Fibroblast of skin of left biceps (primary cell): ENCODE measurements at regions not wholly inside any gene's neighbourhood (a gene's known extent, or its start where the extent isn't known, plus 50 kb on each side); places are given as distances from the start of the nearest gene placed in this dataset.
"Not testable (repeated sequence)": the region's sequence is repeated elsewhere in the genome, so short reads cannot be mapped to it uniquely, and the experiment has no call there.

Experiments
- DNase-seq, 2 experiments: peaks; one replicate each; pipeline ENCODE4 v3.0.0-alpha.2; 2013; ENCODE audit warnings: low read depth in 2 of 2

DNA sequence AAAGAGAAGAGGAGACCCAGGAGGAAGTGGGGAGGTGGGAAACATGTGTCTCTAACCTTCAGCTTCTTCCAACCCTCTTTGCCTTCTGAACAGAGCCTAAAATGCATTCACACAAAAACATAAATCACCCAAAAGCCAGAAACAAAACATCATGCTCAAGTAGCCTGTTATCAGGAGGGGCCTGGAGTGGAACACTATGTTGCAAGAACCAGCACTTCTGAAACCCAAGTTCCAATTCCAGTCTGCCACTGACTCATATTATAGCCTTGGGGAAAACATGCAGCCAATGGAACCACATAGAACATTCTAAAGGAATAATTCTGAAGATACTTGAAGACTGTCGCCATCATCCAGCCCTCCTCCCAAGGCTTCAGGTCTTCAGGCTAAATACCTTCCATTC, 169.8 kb upstream of the PLXNC1 start:
- DNase-seq: peak in 1 of 2 experiments; percentile 32

DNA sequence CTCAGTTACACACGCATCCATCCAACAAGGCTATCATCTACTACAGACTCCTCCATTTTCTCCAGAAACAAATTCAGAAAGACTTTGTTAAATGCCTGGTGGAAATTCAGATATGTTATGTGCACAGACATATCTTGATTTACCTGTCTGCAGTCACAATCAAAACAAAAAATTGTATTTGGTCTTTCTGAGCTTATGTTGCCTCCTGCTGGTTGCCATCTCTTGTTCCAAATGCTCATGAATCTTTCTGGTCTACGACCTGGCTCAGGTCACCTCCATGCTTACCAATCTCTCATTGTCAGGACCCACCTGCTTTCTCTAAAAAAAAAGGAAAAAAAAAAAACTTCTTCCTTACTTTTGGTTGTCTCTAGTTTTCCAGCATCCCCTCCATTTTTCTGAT, 169.2 kb upstream of the PLXNC1 start:
- no peak for DNase-seq

GRCh38 chr12:93980711-93981110, 167.7 kb upstream of the PLXNC1 start:
- DNase-seq: no peak

- no peak for DNase-seq
Measured at GRCh38 chr12:93981411-93981810, 167.0 kb upstream of the PLXNC1 start.

DNA sequence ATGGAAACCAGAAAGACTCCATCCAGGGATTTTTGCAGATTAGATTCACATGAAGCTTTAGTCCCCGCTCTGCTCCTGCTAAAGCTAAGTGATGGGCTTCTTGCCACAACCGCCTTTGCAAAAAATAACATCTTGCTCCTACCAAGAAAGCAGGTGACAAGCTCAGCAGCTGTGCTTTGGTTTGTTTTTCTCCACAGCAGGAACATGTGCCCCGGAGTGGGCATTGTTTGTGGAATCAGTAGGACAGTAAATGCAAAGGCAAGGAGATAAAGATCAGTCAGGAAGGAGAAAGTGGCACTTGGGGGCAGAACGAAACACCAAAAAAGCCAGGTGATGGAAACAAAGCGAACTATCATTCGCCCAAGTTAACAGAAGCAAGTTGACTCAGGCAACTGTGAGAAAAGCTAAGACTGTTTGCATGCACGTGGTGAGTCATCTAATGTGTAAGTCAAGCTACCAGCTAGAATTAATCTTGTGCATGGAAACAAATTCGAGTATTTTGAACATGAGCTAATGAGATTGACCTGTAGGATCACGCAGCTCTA, 165.5 kb upstream of the PLXNC1 start:
- DNase-seq: no peak

DNA sequence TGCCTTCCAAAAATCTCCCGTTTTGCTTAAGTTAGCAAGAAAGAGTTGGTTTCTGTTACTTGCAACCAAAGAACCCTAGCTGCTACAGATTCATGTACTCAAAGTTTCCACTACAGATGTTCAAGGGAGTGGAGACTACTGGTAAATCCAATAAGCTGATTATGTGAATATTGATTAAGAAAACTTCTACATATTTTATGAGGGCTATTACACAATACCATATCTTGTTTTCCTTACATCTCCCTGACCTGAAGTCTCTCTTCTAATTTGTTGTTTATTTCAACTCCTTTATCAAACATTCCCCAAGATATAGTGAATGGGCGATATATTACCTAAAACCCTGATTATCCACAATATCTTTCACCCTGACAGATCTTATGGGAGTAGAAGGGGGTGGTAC, 164.4 kb upstream of the PLXNC1 start:
- no peak for DNase-seq

DNA sequence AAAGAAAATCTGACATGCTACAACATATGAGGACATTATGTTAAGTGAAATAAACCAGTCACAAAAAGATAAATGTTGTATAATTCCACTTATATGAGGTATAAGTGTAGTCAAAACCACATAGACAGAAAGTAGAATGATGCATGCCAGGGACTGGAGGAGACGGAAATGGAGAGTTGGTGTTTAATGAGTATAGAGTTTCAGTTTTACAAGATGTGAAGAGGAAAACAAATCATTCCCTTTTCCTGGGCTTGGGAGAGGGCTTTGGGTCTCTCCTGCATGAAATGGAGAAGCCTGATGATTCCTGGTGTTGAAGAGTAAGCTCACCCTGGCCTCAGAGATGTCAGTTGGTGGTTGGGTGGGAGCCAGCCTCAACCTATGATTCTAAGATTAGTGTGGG, 158.4 kb upstream of the PLXNC1 start:
- no peak for DNase-seq

GRCh38 chr12:93990832-93991803, 157.3 kb upstream of the PLXNC1 start:
- peak in 1 of 2 experiments; percentile 50 for DNase-seq

DNA sequence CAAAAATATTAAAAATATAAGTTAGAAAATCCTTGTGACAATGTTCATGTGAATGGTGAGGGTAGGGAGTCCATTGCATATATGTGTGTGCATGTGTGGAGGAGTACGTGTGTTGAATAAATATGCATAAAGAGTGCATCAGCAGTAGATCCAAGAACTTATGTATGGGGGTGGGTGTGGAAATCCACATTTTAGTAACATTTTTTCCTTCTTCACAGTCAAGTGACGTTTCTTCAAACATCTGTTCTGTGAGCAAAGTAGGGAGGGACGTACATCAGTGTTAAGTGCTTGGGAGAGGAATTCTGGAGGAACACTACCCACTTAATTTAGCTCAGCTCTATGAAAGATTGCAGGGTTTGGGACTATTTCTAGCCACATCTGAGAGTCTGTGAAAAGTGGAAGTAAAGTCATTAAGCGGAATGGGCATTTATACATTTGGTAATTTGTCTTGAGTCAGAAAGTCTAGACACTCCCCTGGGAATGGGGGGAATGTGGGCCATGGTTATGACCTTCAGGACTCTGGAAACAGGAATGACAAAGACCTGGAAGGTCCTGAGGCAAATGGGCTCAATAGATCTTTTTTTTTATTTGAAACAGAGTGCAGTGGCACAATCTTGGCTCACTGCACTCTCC, 156.4 kb upstream of the PLXNC1 start:
- no peak for DNase-seq

DNA sequence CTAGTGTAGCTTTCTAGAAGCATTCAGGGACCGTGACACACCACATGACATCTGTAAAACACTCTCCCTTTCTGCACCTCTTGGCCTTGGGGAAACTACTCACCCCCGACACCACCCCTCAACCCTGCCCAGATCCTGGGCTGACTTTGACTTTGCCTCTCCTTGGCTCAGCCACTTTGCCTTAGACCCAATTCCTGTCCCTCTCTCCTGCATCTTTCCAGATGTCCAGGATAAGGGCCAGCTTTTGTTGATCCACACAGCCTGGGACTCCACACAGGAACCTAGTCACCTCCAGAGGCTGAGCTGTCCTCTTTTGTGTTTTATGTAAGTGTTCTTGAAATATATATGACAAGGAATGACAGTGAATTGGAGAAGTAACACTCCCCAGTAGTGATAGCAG, 153.7 kb upstream of the PLXNC1 start:
- DNase-seq: no peak

- no peak for DNase-seq
Measured at GRCh38 chr12:93996321-93996720, 152.1 kb upstream of the PLXNC1 start.

DNA sequence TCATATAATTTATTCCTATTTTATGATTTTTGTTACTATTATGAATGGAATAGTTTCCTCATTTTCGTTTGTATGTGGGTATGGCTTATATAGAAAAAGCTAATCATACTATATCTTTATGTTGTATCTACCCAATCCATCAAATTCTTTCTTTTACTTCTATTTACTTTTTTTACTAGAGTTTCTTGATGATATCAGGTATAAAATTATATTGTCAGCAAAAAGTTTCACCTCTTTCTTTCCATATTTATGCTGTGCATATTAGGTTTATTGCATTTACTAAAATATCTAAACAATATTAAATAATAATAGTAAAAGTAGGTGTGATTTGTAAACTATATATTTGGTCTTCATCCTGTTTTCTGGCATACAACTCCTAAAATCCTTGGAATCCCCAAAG, 146.7 kb upstream of the PLXNC1 start:
- DNase-seq: no peak

DNA sequence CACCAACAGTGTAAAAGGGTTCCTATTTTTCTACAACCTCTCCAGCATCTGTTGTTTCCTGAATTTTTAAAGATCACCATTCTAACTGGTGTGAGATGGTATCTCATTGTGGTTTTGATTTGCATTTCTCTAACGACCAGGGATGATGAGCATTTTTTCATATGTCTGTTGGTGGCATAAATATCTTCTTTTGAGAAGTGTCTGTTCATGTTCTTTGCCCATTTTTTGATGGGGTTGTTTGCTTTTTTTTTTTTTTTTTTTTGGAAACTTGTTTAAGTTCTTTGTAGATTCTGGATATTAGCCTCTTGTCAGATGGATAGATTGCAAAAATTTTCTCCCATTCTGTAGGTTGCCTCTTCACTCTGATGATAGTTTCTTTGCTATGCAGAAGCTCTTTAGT, 145.5 kb upstream of the PLXNC1 start:
- not testable (repeated sequence) for DNase-seq

DNA sequence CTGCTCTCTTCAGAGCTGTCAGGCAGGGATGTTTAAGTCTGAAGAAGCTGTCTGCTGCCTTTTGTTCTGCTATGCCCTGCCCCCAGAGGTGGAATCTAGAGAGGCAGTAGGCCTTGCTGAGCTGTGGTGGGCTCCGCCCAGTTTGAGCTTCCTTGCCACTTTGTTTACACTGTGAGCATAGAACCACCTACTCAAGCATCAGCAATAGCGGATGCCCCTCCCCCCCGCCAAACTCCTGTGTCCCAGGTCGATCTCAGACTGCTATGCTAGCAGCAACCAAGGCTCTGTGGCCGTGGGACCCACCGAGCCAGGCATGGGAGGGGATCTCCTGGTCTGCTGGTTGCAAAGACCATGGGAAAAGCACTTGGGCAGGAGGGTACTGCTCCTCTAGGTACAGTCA, 140.5 kb upstream of the PLXNC1 start:
- DNase-seq: not testable (repeated sequence)

DNA sequence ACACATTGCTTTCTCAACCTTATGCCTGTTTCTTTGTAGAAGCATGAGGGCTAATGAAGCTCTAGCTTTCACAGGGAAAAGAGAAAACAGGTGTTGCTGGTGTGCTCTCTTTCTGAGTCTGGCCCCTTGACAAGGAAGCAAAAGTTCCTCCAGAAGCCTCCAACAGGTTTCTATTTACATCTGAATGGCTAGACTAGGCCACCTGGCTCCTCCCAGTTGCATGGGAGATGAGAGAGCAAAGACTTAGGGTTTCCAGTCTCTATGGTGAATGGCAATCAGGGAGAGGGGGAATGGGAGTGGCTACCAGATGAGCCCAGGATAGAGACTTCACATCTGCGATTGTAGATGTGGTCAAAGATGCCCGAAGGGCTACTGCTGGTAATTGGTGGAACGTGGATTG, 138.1 kb upstream of the PLXNC1 start:
- no peak for DNase-seq

DNA sequence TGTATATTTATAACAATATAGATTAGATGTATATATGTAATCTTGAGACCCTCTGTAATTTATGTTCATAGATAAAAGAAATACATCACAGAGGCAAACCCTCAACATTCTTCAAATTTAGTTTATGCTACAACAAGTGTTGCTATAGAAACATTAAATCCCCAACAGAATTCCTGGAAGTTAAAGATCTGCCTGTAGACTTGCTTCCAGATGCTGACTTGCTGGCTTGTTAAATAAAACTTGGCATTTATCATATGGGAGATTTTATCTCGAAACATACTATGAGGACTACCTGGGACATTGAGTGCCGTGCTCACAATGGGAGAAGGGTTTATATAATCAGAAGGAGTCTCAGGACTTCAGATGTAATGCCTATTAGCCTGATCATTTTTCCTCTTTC, 136.3 kb upstream of the PLXNC1 start:
- no peak for DNase-seq

DNA sequence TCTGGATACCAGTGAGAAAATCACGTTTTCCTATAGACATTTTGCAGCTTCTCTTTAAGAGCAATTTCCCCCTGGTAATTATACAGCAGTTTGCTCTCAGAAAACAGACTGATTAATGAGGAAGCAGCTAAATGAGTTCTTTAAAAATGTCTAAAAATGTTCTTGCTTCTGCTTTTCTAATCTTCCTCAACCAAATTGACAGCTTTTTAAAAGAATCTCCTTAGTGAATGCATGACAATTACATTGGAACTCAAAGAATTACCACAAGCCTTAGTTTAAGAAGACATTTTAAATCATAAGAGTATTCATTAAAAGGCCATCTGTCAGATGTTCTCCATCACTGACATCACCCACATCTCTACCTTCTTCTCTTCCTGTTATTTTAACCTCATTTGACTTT, 135.8 kb upstream of the PLXNC1 start:
- no peak for DNase-seq

GRCh38 chr12:94017247-94017646, 131.1 kb upstream of the PLXNC1 start:
- DNase-seq: not testable (repeated sequence)

DNA sequence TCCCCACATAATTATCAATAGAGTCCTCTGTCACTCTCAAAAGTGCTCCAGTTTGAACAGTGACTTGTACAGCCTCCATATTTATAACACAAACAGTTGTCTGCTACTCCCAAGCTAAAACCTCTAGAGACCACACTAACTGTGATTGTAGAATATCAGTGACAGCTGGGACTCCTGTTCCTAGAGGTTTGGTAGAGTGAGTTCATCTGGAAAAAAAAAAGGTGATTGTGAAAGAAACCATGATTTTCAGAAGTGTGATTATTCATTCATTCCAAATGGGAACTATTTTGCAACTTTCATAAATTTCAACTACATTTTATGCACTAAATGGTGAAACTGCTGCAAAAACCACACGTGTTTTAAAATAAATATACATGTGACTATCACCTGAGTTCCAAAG, 128.0 kb upstream of the PLXNC1 start:
- DNase-seq: no peak

GRCh38 chr12:94023879-94024278, 124.5 kb upstream of the PLXNC1 start:
- no peak for DNase-seq

- no peak for DNase-seq
Measured at GRCh38 chr12:94025068-94025467, 123.3 kb upstream of the PLXNC1 start.

DNA sequence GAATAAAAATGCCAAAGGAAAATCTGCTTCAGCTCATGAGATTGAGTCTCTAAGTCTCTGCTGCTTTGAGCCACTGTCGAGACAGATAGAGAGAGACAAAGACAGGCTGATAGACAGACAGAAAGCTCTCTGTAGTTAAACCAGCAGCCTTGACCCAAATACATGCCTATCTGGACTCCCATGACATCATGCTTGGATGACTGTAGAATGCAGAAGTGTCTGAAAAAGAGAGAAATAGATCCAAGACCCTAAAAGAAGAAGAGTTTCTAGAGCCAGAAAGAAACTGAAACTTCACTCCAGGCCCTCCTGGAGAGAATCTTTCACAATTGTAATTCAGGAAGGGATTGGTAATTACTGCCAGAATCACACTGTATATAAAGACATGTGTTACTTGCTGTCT, 122.6 kb upstream of the PLXNC1 start:
- DNase-seq: no peak

DNA sequence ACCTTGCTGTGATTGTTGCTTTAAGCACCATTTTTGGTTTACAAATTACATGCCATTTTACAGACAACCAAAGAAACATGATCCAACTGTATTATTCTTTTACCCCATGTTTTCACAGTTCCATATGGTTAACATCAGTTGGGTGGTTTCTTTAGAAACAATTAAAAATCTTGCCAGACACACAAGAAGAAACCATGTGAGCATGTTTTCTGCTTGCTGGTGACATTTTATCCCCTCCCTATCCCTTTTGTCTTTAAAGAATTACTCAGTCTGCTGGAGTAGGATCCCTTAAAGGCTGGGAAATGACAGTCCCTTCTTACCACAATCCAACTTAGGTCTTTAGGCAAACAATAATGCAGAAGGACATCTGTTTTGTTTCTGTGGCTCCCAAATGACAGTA, 121.8 kb upstream of the PLXNC1 start:
- DNase-seq: no peak
